ENCODE measurements at regions not wholly inside any gene's neighbourhood (a gene's known extent, or its start where the extent isn't known, plus 50 kb on each side); places are given as distances from the start of the nearest gene placed in this dataset.

GRCh38 chr9:13555989-13556500, 276.6 kb upstream of the MPDZ start:
- no peak for TF ChIP-seq EZH2phosphoT487 (IDR thresholded peaks at IDR 0.05; ENCODE audit: borderline replicate concordance, low read length)
- TF ChIP-seq CTCF (IDR thresholded peaks at IDR 0.05; ENCODE audit: low read depth, low read length, poor library complexity, severe bottlenecking): no peak
- Histone ChIP-seq H3K9me3 (ENCODE audit: control insufficient read depth, insufficient read depth, low read length) (no peaks in the 10 kb centered on the region), H4K20me1 (ENCODE audit: control insufficient read depth, insufficient read depth, low read depth, low read length) (no peaks in the 10 kb centered on the region), H3K4me3 (ENCODE audit: low read length) (no peak overlapping the region), H3F3A (ENCODE audit: control insufficient read depth, insufficient read depth) (no peaks in the 10 kb centered on the region), H3K4me1 (ENCODE audit: control insufficient read depth, low read length) (no peaks in the 10 kb centered on the region), H3K4me2 (ENCODE audit: low read length) (no peak overlapping the region), H3K9me2 (replicated peaks; ENCODE audit: control insufficient read depth, low read length) (no peaks in the 10 kb centered on the region), H3K27me3 (ENCODE audit: control insufficient read depth, low read length) (no peaks in the 10 kb centered on the region), H3K36me3 (ENCODE audit: control insufficient read depth, low read length) (no peaks in the 10 kb centered on the region), H3K27ac (ENCODE audit: low read depth, low read length) (no peak overlapping the region), H3K79me2 (ENCODE audit: control insufficient read depth, low read length) (no peaks in the 10 kb centered on the region)

GRCh38 chr9:13555516-13555915, 276.0 kb upstream of the MPDZ start:
- Histone ChIP-seq H3K9me2 (replicated peaks; ENCODE audit: control insufficient read depth, low read length) (no peaks in the 10 kb centered on the region), H3K36me3 (ENCODE audit: control insufficient read depth, low read length) (no peaks in the 10 kb centered on the region), H3K4me2 (ENCODE audit: low read length) (no peak overlapping the region), H4K20me1 (ENCODE audit: control insufficient read depth, insufficient read depth, low read depth, low read length) (no peaks in the 10 kb centered on the region), H3K4me3 (ENCODE audit: low read length) (no peak overlapping the region), H3K9me3 (ENCODE audit: control insufficient read depth, insufficient read depth, low read length) (no peaks in the 10 kb centered on the region), H3K79me2 (ENCODE audit: control insufficient read depth, low read length) (no peaks in the 10 kb centered on the region), H3F3A (ENCODE audit: control insufficient read depth, insufficient read depth) (no peaks in the 10 kb centered on the region), H3K27ac (ENCODE audit: low read depth, low read length) (no peak overlapping the region), H3K27me3 (ENCODE audit: control insufficient read depth, low read length) (no peaks in the 10 kb centered on the region), H3K4me1 (ENCODE audit: control insufficient read depth, low read length) (no peaks in the 10 kb centered on the region)
- no peak for TF ChIP-seq EZH2phosphoT487 (IDR thresholded peaks at IDR 0.05; ENCODE audit: borderline replicate concordance, low read length)
- TF ChIP-seq CTCF (IDR thresholded peaks at IDR 0.05; ENCODE audit: low read depth, low read length, poor library complexity, severe bottlenecking): no peak

- TF ChIP-seq CTCF (IDR thresholded peaks at IDR 0.05; ENCODE audit: low read depth, low read length, poor library complexity, severe bottlenecking) (no peak), EZH2phosphoT487 (IDR thresholded peaks at IDR 0.05; ENCODE audit: borderline replicate concordance, low read length) (no peak)
- H3K27me3 ChIP-seq (ENCODE audit: control insufficient read depth, low read length): no peaks in the 10 kb centered on the region
Measured at GRCh38 chr9:13554626-13555025, 275.1 kb upstream of the MPDZ start.

More at GRCh38 chr9:13554626-13555025, 275.1 kb upstream of the MPDZ start:
- Histone ChIP-seq H3K9me2 (replicated peaks; ENCODE audit: control insufficient read depth, low read length) (no peaks in the 10 kb centered on the region), H3K4me3 (ENCODE audit: low read length) (no peak overlapping the region), H3F3A (ENCODE audit: control insufficient read depth, insufficient read depth) (no peaks in the 10 kb centered on the region), H3K79me2 (ENCODE audit: control insufficient read depth, low read length) (no peaks in the 10 kb centered on the region), H3K4me2 (ENCODE audit: low read length) (no peak overlapping the region), H3K36me3 (ENCODE audit: control insufficient read depth, low read length) (no peaks in the 10 kb centered on the region), H3K4me1 (ENCODE audit: control insufficient read depth, low read length) (no peaks in the 10 kb centered on the region), H4K20me1 (ENCODE audit: control insufficient read depth, insufficient read depth, low read depth, low read length) (no peaks in the 10 kb centered on the region), H3K27ac (ENCODE audit: low read depth, low read length) (no peak overlapping the region), H3K9me3 (ENCODE audit: control insufficient read depth, insufficient read depth, low read length) (no peaks in the 10 kb centered on the region)

Data from DOHH2 (cell line).